ENCODE measurements at regions not wholly inside any gene's neighbourhood (a gene's known extent, or its start where the extent isn't known, plus 50 kb on each side); places are given as distances from the start of the nearest gene placed in this dataset.
"Not testable (repeated sequence)": the region's sequence is repeated elsewhere in the genome, so short reads cannot be mapped to it uniquely, and the experiment has no call there.

GRCh38 chr21:28226563-28226962 is 766.1 kb downstream of the LTN1 start:
- no peak for ATAC-seq

GRCh38 chr21:28224191-28224726 is 768.4 kb downstream of the LTN1 start:
- ATAC-seq, result no peak

GRCh38 chr21:28221984-28222383 is 770.7 kb downstream of the LTN1 start:
- no peak for ATAC-seq

GRCh38 chr21:28220680-28221079 is 772.0 kb downstream of the LTN1 start:
- no peak for ATAC-seq

- ATAC-seq, result no peak
These were observed 775.6 kb downstream of the LTN1 start for GRCh38 chr21:28216976-28217523.

GRCh38 chr21:28215214-28215954 is 777.3 kb downstream of the LTN1 start:
- no peak for ATAC-seq

- no peak for ATAC-seq
These were observed 777.9 kb downstream of the LTN1 start for GRCh38 chr21:28214786-28215185.

GRCh38 chr21:28213261-28213660 is 779.4 kb downstream of the LTN1 start:
- no peak for ATAC-seq

GRCh38 chr21:28212061-28212460 is 780.6 kb downstream of the LTN1 start:
- ATAC-seq, result no peak

- no peak for ATAC-seq
These were observed 785.1 kb downstream of the LTN1 start for GRCh38 chr21:28207436-28208173.

- ATAC-seq, result no peak
These were observed 792.0 kb downstream of the LTN1 start for GRCh38 chr21:28200726-28201125.

- ATAC-seq, result no peak
These were observed 795.7 kb downstream of the LTN1 start for GRCh38 chr21:28196981-28197380.

- ATAC-seq, result no peak
These were observed 799.5 kb downstream of the LTN1 start for GRCh38 chr21:28193189-28193588.

- ATAC-seq, result no peak
These were observed 806.1 kb downstream of the LTN1 start for GRCh38 chr21:28186604-28187003.

- no peak for ATAC-seq
These were observed 810.9 kb downstream of the LTN1 start for GRCh38 chr21:28181730-28182129.

GRCh38 chr21:28179136-28179535 is 813.5 kb downstream of the LTN1 start:
- ATAC-seq, result no peak

- no peak for ATAC-seq
These were observed 815.6 kb downstream of the LTN1 start for GRCh38 chr21:28177124-28177523.

- ATAC-seq, result no peak
These were observed 818.0 kb downstream of the LTN1 start for GRCh38 chr21:28174701-28175100.

- ATAC-seq, result no peak
These were observed 818.7 kb downstream of the LTN1 start for GRCh38 chr21:28174006-28174405.

- no peak for ATAC-seq
These were observed 820.3 kb downstream of the LTN1 start for GRCh38 chr21:28172376-28172775.

- ATAC-seq, result no peak
These were observed 825.3 kb downstream of the LTN1 start for GRCh38 chr21:28167366-28167765.

GRCh38 chr21:28164519-28164918 is 828.2 kb downstream of the LTN1 start:
- ATAC-seq, result not testable (repeated sequence)

GRCh38 chr21:28162052-28162451 is 830.6 kb downstream of the LTN1 start:
- not testable (repeated sequence) for ATAC-seq

- no peak for ATAC-seq
These were observed 832.3 kb downstream of the LTN1 start for GRCh38 chr21:28160378-28160777.

Measured in esophagus mucosa (tissue), 1 donor.